HCT116 (cell line): ENCODE measurements at regions not wholly inside any gene's neighbourhood (a gene's known extent, or its start where the extent isn't known, plus 50 kb on each side); places are given as distances from the start of the nearest gene placed in this dataset.

Experiments
- ATAC-seq: fragments of 200-7000 bp; cut with Tn5 transposase; 2 replicates; pipeline ENCODE4 v1.9.1; 2020; ENCODE audit warnings: mild to moderate bottlenecking, moderate library complexity
- BruUV-seq: library from RNA; stranded (reverse); fragments of 400-500 nt; replicated peaks from 2 replicates; lab custom pipeline; 2021; lab: Mats Ljungman, UMichigan
- CTCF ChIA-PET: fragments of 300-600 bp; sonication (Branson Sonifier 250); formaldehyde crosslinking; loops from one replicate; lab custom pipeline; 2021; ENCODE audit warnings: antibody characterized with exemption; lab: Charles Lee
- POLR2A ChIA-PET: fragments of 300-600, 350-600 bp; sonication (Branson Sonifier 250); formaldehyde crosslinking; loops from one replicate; lab custom pipeline; 2021; ENCODE audit warnings: antibody characterized with exemption; lab: Charles Lee
- RAD21 ChIA-PET, 2 experiments: fragments of 300-600 bp; sonication (Branson Sonifier 250); formaldehyde crosslinking; loops; one replicate each; lab custom pipeline; 2023; ENCODE audit warnings: low total read pairs in 2 of 2; ENCODE audit not compliant: uncharacterized antibody in 2 of 2, unreplicated experiment in 2 of 2, low non-redundant PET in 1 of 2; lab: Charles Lee
- DNase-seq: peaks from one replicate; pipeline ENCODE4 v3.0.0-alpha.2; 2010; ENCODE audit warnings: low read depth, low spot score
- H2AFZ ChIP-seq: fragments of 200-600 bp; shearing (Covaris generic), sonication (generic); 2 replicates; pipeline ENCODE4 v1.6.1; 2017; ENCODE audit warnings: low read depth, mixed run types, mixed read lengths, antibody characterized with exemption, low read length; ENCODE audit not compliant: poor library complexity, severe bottlenecking
- H3K27ac ChIP-seq: 2 replicates; pipeline ENCODE4 v1.5.1; 2012; ENCODE audit warnings: low read depth, low read length
- H3K27me3 ChIP-seq: fragments of 200-600 bp; sonication (generic); 2 replicates; pipeline ENCODE4 v1.6.1; 2016; ENCODE audit warnings: mixed run types, low read length, mixed read lengths; ENCODE audit not compliant: insufficient read depth
- H3K36me3 ChIP-seq, 2 experiments: fragments of 200-500 bp in 1 of 2; fragments of 200-600 bp in 1 of 2; sonication (Bioruptor generic) in 1 of 2; sonication (generic) in 1 of 2; 2 replicates each; pipeline versions ENCODE4 v1.5.1 to v1.6.1; 2014 to 2016; ENCODE audit warnings: low read length in 2 of 2, inconsistent platforms in 1 of 2, mixed read lengths in 1 of 2, mixed run types in 1 of 2; ENCODE audit not compliant: insufficient read depth in 2 of 2, control insufficient read depth in 1 of 2
- H3K4me1 ChIP-seq, 2 experiments: fragments of 200-600 bp in 1 of 2; sonication (generic) in 1 of 2; 2 replicates each; pipeline versions ENCODE4 v1.5.1 to v1.6.1; 2012 to 2017; ENCODE audit warnings: low read length in 2 of 2, inconsistent platforms in 1 of 2, mild to moderate bottlenecking in 1 of 2, mixed read lengths in 1 of 2, mixed run types in 1 of 2, moderate library complexity in 1 of 2; ENCODE audit not compliant: insufficient read depth in 2 of 2, control insufficient read depth in 1 of 2
- H3K4me2 ChIP-seq: fragments of 200-600 bp; sonication (generic); 2 replicates; pipeline ENCODE4 v1.6.1; 2017; ENCODE audit warnings: mixed run types, low read length, mixed read lengths
- H3K4me3 ChIP-seq, 2 experiments: fragments of 200-600 bp in 1 of 2; sonication (generic) in 1 of 2; replicated peaks in 1 of 2; 2 replicates each; pipeline ENCODE4 v1.5.1; 2011 to 2016; ENCODE audit warnings: low read length in 2 of 2, control low read depth in 1 of 2, low read depth in 1 of 2, mild to moderate bottlenecking in 1 of 2, mixed read lengths in 1 of 2, mixed run types in 1 of 2
- H3K79me2 ChIP-seq: fragments of 200-600 bp; sonication (generic); 2 replicates; pipeline ENCODE4 v1.6.1; 2017; ENCODE audit warnings: mild to moderate bottlenecking, mixed run types, low read length, moderate library complexity, mixed read lengths; ENCODE audit not compliant: insufficient read depth
- H3K9ac ChIP-seq: fragments of 200-600 bp; sonication (generic); 2 replicates; pipeline ENCODE4 v1.6.1; 2016; ENCODE audit warnings: low read length, mixed read lengths
- H3K9me2 ChIP-seq: fragments of 200-600 bp; sonication (generic), shearing (Covaris generic); 2 replicates; pipeline ENCODE4 v1.6.1; 2017; ENCODE audit warnings: mixed run types, mild to moderate bottlenecking, moderate library complexity; ENCODE audit not compliant: insufficient read depth
- H3K9me3 ChIP-seq, 2 experiments: fragments of 200-500 bp in 1 of 2; fragments of 200-600 bp in 1 of 2; sonication (Bioruptor generic) in 1 of 2; sonication (generic) in 1 of 2; 2 replicates each; pipeline ENCODE4 v1.6.1; 2014 to 2017; ENCODE audit warnings: low read length in 2 of 2, mixed read lengths in 2 of 2, inconsistent platforms in 1 of 2, low read depth in 1 of 2, mild to moderate bottlenecking in 1 of 2, mixed run types in 1 of 2, moderate library complexity in 1 of 2; ENCODE audit not compliant: control insufficient read depth in 1 of 2, insufficient read depth in 1 of 2
- H4K20me1 ChIP-seq: fragments of 200-600 bp; sonication (generic), shearing (Covaris generic); 2 replicates; pipeline ENCODE4 v1.6.1; 2017; ENCODE audit warnings: mixed run types, mild to moderate bottlenecking, moderate library complexity; ENCODE audit not compliant: insufficient read depth
- CEBPB ChIP-seq: IDR thresholded peaks from 2 replicates; pipeline ENCODE4 v1.6.1; 2012; ENCODE audit warnings: low read depth
- CTCF ChIP-seq, 3 experiments: fragments of 200-600 bp in 1 of 3; sonication (generic) in 1 of 3; IDR thresholded peaks in 2 of 3; conservative IDR thresholded peaks in 1 of 3; 2 replicates each; pipeline ENCODE4 v1.5.1; 2012 to 2017; ENCODE audit warnings: low read depth in 2 of 3, low read length in 2 of 3, antibody characterized with exemption in 1 of 3, borderline replicate concordance in 1 of 3, control low read depth in 1 of 3, mild to moderate bottlenecking in 1 of 3, mixed read lengths in 1 of 3, mixed run types in 1 of 3, moderate library complexity in 1 of 3; ENCODE audit not compliant: insufficient read depth in 1 of 3
- ELF1 ChIP-seq: IDR thresholded peaks from 2 replicates; pipeline ENCODE4 v1.6.1; 2012; ENCODE audit warnings: low read depth, borderline replicate concordance
- EZH2phosphoT487 ChIP-seq: fragments of 200-600 bp; IDR thresholded peaks from 2 replicates; pipeline ENCODE4 v1.6.1; 2018; ENCODE audit warnings: antibody characterized with exemption, borderline replicate concordance
- MAX ChIP-seq: IDR thresholded peaks from 2 replicates; pipeline ENCODE4 v1.6.1; 2012
- POLR2A ChIP-seq: IDR thresholded peaks from 2 replicates; pipeline ENCODE4 v1.7.0; 2011; ENCODE audit warnings: borderline replicate concordance; ENCODE audit not compliant: insufficient read depth, insufficient read length; ENCODE audit errors: extremely low read depth
- RAD21 ChIP-seq: IDR thresholded peaks from 2 replicates; pipeline ENCODE4 v1.6.1; 2012; ENCODE audit warnings: low read depth, mild to moderate bottlenecking
- SIN3A ChIP-seq: IDR thresholded peaks from 2 replicates; pipeline ENCODE4 v1.6.1; 2012; ENCODE audit warnings: low read depth
- TCF7L2 ChIP-seq: IDR thresholded peaks from 2 replicates; pipeline ENCODE4 v1.7.0; 2011; ENCODE audit warnings: borderline replicate concordance, inconsistent platforms; ENCODE audit not compliant: insufficient read depth, insufficient read length; ENCODE audit errors: extremely low read depth
- YY1 ChIP-seq: IDR thresholded peaks from 2 replicates; pipeline ENCODE4 v1.6.1; 2011; ENCODE audit warnings: low read length, low read depth, moderate library complexity, mild to moderate bottlenecking; ENCODE audit not compliant: insufficient replicate concordance; ENCODE audit errors: extremely low read depth
- ZFX ChIP-seq: fragments of 450-650 bp; IDR thresholded peaks from 2 replicates; pipeline ENCODE4 v1.6.1; 2017
- intact Hi-C: fragments of 100-400 bp; cut with micrococcal nuclease; formaldehyde crosslinking; loops from 2 replicates; pipeline ENCODE4 v1.10.0; 2022

- no peak for ATAC-seq
- H3K27ac ChIP-seq: no peak overlapping the region
- POLR2A ChIA-PET: no interaction called here
- no peak overlapping the region for H3K9ac ChIP-seq
- no peak for TF ChIP-seq CEBPB
- TF ChIP-seq ELF1: no peak
- no peak for TF ChIP-seq CTCF (IDR thresholded peaks at IDR 0.05 in 2 of 3, conservative IDR thresholded peaks at IDR 0.05 in 1 of 3; ENCODE audit: borderline replicate concordance in 1 of 3, insufficient read depth in 1 of 3, low read depth in 2 of 3, low read length in 2 of 3)
- no peak for TF ChIP-seq MAX
- no peak for TF ChIP-seq RAD21
- no peak for TF ChIP-seq TCF7L2
- TF ChIP-seq SIN3A: no peak
- no peak for TF ChIP-seq POLR2A
- no peak for TF ChIP-seq ZFX
- TF ChIP-seq YY1: no peak
- TF ChIP-seq EZH2phosphoT487: no peak
- TF ChIP-seq, all 23 proteins: peak for 0
- no peak overlapping the region for H2AFZ ChIP-seq
- H3K4me1 ChIP-seq: peaks cover 11 to 13% of the 10 kb centered on the region in 2 experiments
- no peaks in the 10 kb centered on the region for H3K9me3 ChIP-seq
- CTCF ChIA-PET: no interaction called here
- H4K20me1 ChIP-seq: no peaks in the 10 kb centered on the region
- no peak for DNase-seq
- H3K36me3 ChIP-seq: no peaks in the 10 kb centered on the region
- RAD21 ChIA-PET: no interaction called here
- no TSS peak for BruUV-seq
- no peaks in the 10 kb centered on the region for H3K9me2 ChIP-seq
- H3K27me3 ChIP-seq: peaks cover 13% of the 10 kb centered on the region; the same call in 1 of the 2 replicates
- no peak overlapping the region for H3K4me3 ChIP-seq
- H3K79me2 ChIP-seq: no peaks in the 10 kb centered on the region
- intact Hi-C loops: no loop called here
- H3K4me2 ChIP-seq: no peak overlapping the region
Measured at GRCh38 chr3:124431331-124431994, 298.8 kb upstream of the UMPS start.
